ENCODE measurements at regions not wholly inside any gene's neighbourhood (a gene's known extent, or its start where the extent isn't known, plus 50 kb on each side); places are given as distances from the start of the nearest gene placed in this dataset.

DNA sequence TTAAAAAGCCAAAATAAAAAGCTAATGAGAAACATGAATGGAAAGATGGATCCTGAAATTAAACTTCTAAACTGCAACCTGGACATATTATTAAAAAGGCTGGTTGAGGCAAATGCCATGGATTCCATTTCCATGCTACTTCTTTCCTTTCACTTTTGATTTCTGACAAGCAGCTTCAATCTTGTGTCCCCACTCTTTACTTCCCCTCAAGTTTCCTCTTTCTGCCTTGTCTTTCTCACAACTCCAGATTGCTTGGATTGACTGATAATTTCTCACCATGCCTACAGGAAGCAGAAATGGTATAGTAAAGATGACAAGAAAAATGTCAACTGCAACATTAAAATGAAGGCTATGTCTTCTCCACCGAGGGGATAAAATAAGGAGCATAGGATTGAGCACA, 1136.7 kb downstream of the TUSC7 start:
- Histone ChIP-seq H3K4me3 (no peak overlapping the region), H3K36me3 (no peaks in the 10 kb centered on the region), H3K27me3 (replicated peaks in 1 of 7) (no peaks in the 10 kb centered on the region), H3K9me3 (no peaks in the 10 kb centered on the region), H3K4me1 (no peaks in the 10 kb centered on the region), H3K27ac (peak overlapping the region in 1 of 8 donors; percentile 12)
- no peak for TF ChIP-seq POLR2AphosphoS5 (IDR thresholded peaks at IDR 0.05)
- TF ChIP-seq CTCF (IDR thresholded peaks at IDR 0.05 in 8 of 11, conservative IDR thresholded peaks at IDR 0.05 in 3 of 11) = no peak
- no peak for TF ChIP-seq POLR2A (IDR thresholded peaks at IDR 0.05)
- 8 to 18% (median 13%) methylated on average over 1 of the region's 1 CpG for WGBS, 5 donors
- intact Hi-C loops (cut with DNase I; ENCODE audit: low total_unique reads) = no loop called here
- no peak for DNase-seq

- DNase-seq = no peak
- Histone ChIP-seq H3K4me1 (no peaks in the 10 kb centered on the region), H3K4me3 (no peak overlapping the region), H3K36me3 (no peaks in the 10 kb centered on the region), H3K27me3 (replicated peaks in 1 of 7) (no peaks in the 10 kb centered on the region), H3K27ac (no peak overlapping the region), H3K9me3 (peaks cover 0 to 10% (median 0%) of the 10 kb centered on the region in 8 donors)
- intact Hi-C loops (cut with DNase I; ENCODE audit: low total_unique reads) = no loop called here
- TF ChIP-seq POLR2A (IDR thresholded peaks at IDR 0.05) (no peak), CTCF (IDR thresholded peaks at IDR 0.05 in 8 of 11, conservative IDR thresholded peaks at IDR 0.05 in 3 of 11) (no peak), POLR2AphosphoS5 (IDR thresholded peaks at IDR 0.05) (no peak)
Measured at GRCh38 chr3:117848606-117849005, 1139.0 kb downstream of the TUSC7 start.

- no peaks in the 10 kb centered on the region for H3K4me1 ChIP-seq
- no peak for TF ChIP-seq POLR2AphosphoS5 (IDR thresholded peaks at IDR 0.05)
- TF ChIP-seq CTCF (IDR thresholded peaks at IDR 0.05 in 8 of 11, conservative IDR thresholded peaks at IDR 0.05 in 3 of 11) = no peak
- TF ChIP-seq POLR2A (IDR thresholded peaks at IDR 0.05) = no peak
- DNase-seq = no peak
- 78 to 91% (median 83%) methylated on average over 5 of the region's 5 CpGs for WGBS, 5 donors
- H3K9me3 ChIP-seq = peaks cover 0 to 10% (median 0%) of the 10 kb centered on the region in 8 donors
- intact Hi-C loops (cut with DNase I; ENCODE audit: low total_unique reads) = no loop called here
- no peaks in the 10 kb centered on the region for H3K36me3 ChIP-seq
- H3K27me3 ChIP-seq (replicated peaks in 1 of 7) = no peaks in the 10 kb centered on the region
- no peak overlapping the region for H3K27ac ChIP-seq
- H3K4me3 ChIP-seq = no peak overlapping the region
Measured at GRCh38 chr3:117853923-117854668, 1144.5 kb downstream of the TUSC7 start.

- 84 to 92% (median 85%) methylated on average over 1 of the region's 1 CpG for WGBS, 5 donors
- H3K36me3 ChIP-seq = no peaks in the 10 kb centered on the region
- intact Hi-C loops (cut with DNase I; ENCODE audit: low total_unique reads) = no loop called here
- no peak for DNase-seq
- peaks cover 0 to 10% (median 0%) of the 10 kb centered on the region in 8 donors for H3K9me3 ChIP-seq
- H3K4me1 ChIP-seq = no peaks in the 10 kb centered on the region
- no peaks in the 10 kb centered on the region for H3K27me3 ChIP-seq (replicated peaks in 1 of 7)
- no peak overlapping the region for H3K27ac ChIP-seq
- TF ChIP-seq POLR2A (IDR thresholded peaks at IDR 0.05) (no peak), POLR2AphosphoS5 (IDR thresholded peaks at IDR 0.05) (no peak), CTCF (IDR thresholded peaks at IDR 0.05 in 8 of 11, conservative IDR thresholded peaks at IDR 0.05 in 3 of 11) (no peak)
- no peak overlapping the region for H3K4me3 ChIP-seq
Measured at GRCh38 chr3:117856354-117856753, 1146.8 kb downstream of the TUSC7 start.

Measured in spleen (tissue), 11 donors.